H1 (cell line): ENCODE measurements at regions not wholly inside any gene's neighbourhood (a gene's known extent, or its start where the extent isn't known, plus 50 kb on each side); places are given as distances from the start of the nearest gene placed in this dataset.

Source experiments
- CEBPB ChIP-seq: IDR thresholded peaks from 2 replicates; pipeline ENCODE4 v1.6.1; 2012; ENCODE audit warnings: low read depth, low read length
- EGR1 ChIP-seq: IDR thresholded peaks from 2 replicates; pipeline ENCODE4 v1.6.1; 2011; ENCODE audit warnings: low read depth, low read length, borderline replicate concordance
- GTF2F1 ChIP-seq: IDR thresholded peaks from 2 replicates; pipeline ENCODE4 v1.6.1; 2012; ENCODE audit warnings: low read depth, low read length, improper control_type of control experiment, borderline replicate concordance
- POLR2A ChIP-seq, 2 experiments: IDR thresholded peaks; 1 replicate in 1 of 2; 2 replicates in 1 of 2; pipeline ENCODE4 v1.6.1; 2011; ENCODE audit warnings: low read depth in 2 of 2, low read length in 2 of 2, mild to moderate bottlenecking in 2 of 2; ENCODE audit errors: control extremely low read depth in 1 of 2
- ZNF274 ChIP-seq: IDR thresholded peaks from 2 replicates; pipeline ENCODE4 v1.7.0; 2012; ENCODE audit warnings: low read length, borderline replicate concordance; ENCODE audit errors: extremely low read depth
- TF ChIP-seq, protein P1 (sequence below): IDR thresholded peaks from 2 replicates; pipeline ENCODE4 v1.6.1; 2012; ENCODE audit warnings: inconsistent platforms
- TF ChIP-seq, protein P2 (sequence below): fragments of 300-600 bp; sonication (generic); IDR thresholded peaks from 2 replicates; pipeline ENCODE4 v1.7.1; 2012; ENCODE audit warnings: low read length, moderate library complexity, mild to moderate bottlenecking, inconsistent platforms; ENCODE audit not compliant: insufficient replicate concordance

DNA sequence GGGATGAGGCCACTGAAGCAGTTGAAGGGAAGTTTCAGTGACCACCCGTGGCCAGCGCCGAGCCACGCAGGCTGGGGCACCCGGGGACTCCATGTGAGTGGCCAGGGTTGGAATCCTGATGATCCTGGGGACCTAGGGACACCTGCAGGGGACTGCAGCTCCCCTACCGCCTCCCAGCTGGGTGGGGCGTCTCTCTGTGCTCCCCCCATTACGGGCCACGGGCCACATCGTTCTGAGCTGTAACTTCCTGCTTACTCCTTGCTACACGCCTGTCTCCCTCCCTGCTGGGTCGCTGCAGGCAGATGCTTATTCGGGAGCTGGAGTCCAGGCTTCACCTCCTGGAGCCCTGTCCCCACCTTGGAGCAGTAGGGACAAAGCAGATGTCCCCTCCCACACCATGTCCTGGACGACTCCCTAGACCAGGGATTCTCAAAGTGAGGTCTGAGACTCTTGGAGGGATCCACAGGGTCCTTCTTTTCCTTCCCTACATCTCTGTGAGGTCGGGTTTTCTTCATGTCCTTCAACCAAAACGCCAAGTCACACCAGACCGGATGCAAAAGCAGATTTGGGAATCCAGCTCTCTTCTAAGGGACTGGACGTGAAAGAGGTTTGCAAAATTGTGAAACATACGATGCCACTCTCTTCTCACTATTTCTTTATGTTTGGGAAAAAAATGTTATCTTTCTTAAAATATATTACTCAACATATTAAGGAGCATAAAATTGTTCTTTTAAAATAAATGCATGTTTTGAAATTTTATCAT is 85.9 kb upstream of the NCOR2 start (continued):
- TF ChIP-seq GTF2F1 (no peak), CEBPB (no peak), ZNF274 (no peak), EGR1 (no peak), POLR2A (IDR thresholded peaks at IDR 0.05; ENCODE audit: control extremely low read depth in 1 of 2, low read depth in 2 of 2, low read length in 2 of 2) (no peak)
- TF ChIP-seq, protein P1, sequence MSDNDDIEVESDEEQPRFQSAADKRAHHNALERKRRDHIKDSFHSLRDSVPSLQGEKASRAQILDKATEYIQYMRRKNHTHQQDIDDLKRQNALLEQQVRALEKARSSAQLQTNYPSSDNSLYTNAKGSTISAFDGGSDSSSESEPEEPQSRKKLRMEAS: no peak
- TF ChIP-seq, protein P2, sequence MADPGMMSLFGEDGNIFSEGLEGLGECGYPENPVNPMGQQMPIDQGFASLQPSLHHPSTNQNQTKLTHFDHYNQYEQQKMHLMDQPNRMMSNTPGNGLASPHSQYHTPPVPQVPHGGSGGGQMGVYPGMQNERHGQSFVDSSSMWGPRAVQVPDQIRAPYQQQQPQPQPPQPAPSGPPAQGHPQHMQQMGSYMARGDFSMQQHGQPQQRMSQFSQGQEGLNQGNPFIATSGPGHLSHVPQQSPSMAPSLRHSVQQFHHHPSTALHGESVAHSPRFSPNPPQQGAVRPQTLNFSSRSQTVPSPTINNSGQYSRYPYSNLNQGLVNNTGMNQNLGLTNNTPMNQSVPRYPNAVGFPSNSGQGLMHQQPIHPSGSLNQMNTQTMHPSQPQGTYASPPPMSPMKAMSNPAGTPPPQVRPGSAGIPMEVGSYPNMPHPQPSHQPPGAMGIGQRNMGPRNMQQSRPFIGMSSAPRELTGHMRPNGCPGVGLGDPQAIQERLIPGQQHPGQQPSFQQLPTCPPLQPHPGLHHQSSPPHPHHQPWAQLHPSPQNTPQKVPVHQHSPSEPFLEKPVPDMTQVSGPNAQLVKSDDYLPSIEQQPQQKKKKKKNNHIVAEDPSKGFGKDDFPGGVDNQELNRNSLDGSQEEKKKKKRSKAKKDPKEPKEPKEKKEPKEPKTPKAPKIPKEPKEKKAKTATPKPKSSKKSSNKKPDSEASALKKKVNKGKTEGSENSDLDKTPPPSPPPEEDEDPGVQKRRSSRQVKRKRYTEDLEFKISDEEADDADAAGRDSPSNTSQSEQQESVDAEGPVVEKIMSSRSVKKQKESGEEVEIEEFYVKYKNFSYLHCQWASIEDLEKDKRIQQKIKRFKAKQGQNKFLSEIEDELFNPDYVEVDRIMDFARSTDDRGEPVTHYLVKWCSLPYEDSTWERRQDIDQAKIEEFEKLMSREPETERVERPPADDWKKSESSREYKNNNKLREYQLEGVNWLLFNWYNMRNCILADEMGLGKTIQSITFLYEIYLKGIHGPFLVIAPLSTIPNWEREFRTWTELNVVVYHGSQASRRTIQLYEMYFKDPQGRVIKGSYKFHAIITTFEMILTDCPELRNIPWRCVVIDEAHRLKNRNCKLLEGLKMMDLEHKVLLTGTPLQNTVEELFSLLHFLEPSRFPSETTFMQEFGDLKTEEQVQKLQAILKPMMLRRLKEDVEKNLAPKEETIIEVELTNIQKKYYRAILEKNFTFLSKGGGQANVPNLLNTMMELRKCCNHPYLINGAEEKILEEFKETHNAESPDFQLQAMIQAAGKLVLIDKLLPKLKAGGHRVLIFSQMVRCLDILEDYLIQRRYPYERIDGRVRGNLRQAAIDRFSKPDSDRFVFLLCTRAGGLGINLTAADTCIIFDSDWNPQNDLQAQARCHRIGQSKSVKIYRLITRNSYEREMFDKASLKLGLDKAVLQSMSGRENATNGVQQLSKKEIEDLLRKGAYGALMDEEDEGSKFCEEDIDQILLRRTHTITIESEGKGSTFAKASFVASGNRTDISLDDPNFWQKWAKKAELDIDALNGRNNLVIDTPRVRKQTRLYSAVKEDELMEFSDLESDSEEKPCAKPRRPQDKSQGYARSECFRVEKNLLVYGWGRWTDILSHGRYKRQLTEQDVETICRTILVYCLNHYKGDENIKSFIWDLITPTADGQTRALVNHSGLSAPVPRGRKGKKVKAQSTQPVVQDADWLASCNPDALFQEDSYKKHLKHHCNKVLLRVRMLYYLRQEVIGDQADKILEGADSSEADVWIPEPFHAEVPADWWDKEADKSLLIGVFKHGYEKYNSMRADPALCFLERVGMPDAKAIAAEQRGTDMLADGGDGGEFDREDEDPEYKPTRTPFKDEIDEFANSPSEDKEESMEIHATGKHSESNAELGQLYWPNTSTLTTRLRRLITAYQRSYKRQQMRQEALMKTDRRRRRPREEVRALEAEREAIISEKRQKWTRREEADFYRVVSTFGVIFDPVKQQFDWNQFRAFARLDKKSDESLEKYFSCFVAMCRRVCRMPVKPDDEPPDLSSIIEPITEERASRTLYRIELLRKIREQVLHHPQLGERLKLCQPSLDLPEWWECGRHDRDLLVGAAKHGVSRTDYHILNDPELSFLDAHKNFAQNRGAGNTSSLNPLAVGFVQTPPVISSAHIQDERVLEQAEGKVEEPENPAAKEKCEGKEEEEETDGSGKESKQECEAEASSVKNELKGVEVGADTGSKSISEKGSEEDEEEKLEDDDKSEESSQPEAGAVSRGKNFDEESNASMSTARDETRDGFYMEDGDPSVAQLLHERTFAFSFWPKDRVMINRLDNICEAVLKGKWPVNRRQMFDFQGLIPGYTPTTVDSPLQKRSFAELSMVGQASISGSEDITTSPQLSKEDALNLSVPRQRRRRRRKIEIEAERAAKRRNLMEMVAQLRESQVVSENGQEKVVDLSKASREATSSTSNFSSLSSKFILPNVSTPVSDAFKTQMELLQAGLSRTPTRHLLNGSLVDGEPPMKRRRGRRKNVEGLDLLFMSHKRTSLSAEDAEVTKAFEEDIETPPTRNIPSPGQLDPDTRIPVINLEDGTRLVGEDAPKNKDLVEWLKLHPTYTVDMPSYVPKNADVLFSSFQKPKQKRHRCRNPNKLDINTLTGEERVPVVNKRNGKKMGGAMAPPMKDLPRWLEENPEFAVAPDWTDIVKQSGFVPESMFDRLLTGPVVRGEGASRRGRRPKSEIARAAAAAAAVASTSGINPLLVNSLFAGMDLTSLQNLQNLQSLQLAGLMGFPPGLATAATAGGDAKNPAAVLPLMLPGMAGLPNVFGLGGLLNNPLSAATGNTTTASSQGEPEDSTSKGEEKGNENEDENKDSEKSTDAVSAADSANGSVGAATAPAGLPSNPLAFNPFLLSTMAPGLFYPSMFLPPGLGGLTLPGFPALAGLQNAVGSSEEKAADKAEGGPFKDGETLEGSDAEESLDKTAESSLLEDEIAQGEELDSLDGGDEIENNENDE: no peak
- TF ChIP-seq, all 59 proteins: peak for 0
